CD4-positive, alpha-beta T cell treated with Interferon gamma for 1 hour (primary cell): ENCODE measurements at regions not wholly inside any gene's neighbourhood (a gene's known extent, or its start where the extent isn't known, plus 50 kb on each side); places are given as distances from the start of the nearest gene placed in this dataset.
A peak's percentile ranks its signal among the peaks of the same experiment; 100 is the strongest.

Source experiments
- DNase-seq: peaks from one replicate; pipeline ENCODE4 v3.0.0-alpha.2; 2020

- DNase-seq: peak; percentile 5
Observed at GRCh38 chr16:85330694-85331188, 218.5 kb upstream of the CIBAR2 start.

GRCh38 chr16:85331688-85332087 lies 219.4 kb upstream of the CIBAR2 start:
- DNase-seq: no peak

GRCh38 chr16:85332175-85332574 lies 219.9 kb upstream of the CIBAR2 start:
- DNase-seq: no peak

- no peak for DNase-seq
Observed at GRCh38 chr16:85333337-85333736, 221.1 kb upstream of the CIBAR2 start.

- no peak for DNase-seq
Observed at GRCh38 chr16:85333744-85334640, 221.7 kb upstream of the CIBAR2 start.

GRCh38 chr16:85334718-85335583 lies 222.7 kb upstream of the CIBAR2 start:
- no peak for DNase-seq

- DNase-seq: no peak
Observed at GRCh38 chr16:85335584-85336491, 223.6 kb upstream of the CIBAR2 start.

GRCh38 chr16:85337910-85338637 lies 225.8 kb upstream of the CIBAR2 start:
- no peak for DNase-seq

GRCh38 chr16:85338638-85338982 lies 226.3 kb upstream of the CIBAR2 start:
- no peak for DNase-seq

GRCh38 chr16:85338989-85339685 lies 226.9 kb upstream of the CIBAR2 start:
- DNase-seq: no peak

- DNase-seq: no peak
Observed at GRCh38 chr16:85341972-85342695, 229.9 kb upstream of the CIBAR2 start.

- DNase-seq: no peak
Observed at GRCh38 chr16:85344502-85345128, 232.3 kb upstream of the CIBAR2 start.

- no peak for DNase-seq
Observed at GRCh38 chr16:85345129-85345639, 232.9 kb upstream of the CIBAR2 start.

- DNase-seq: no peak
Observed at GRCh38 chr16:85346404-85347212, 234.3 kb upstream of the CIBAR2 start.

GRCh38 chr16:85347213-85347591 lies 234.9 kb upstream of the CIBAR2 start:
- no peak for DNase-seq

- no peak for DNase-seq
Observed at GRCh38 chr16:85348065-85348840, 236.0 kb upstream of the CIBAR2 start.

GRCh38 chr16:85348911-85349334 lies 236.7 kb upstream of the CIBAR2 start:
- DNase-seq: no peak
